ENCODE measurements at regions not wholly inside any gene's neighbourhood (a gene's known extent, or its start where the extent isn't known, plus 50 kb on each side); places are given as distances from the start of the nearest gene placed in this dataset.
A peak's percentile ranks its signal among the peaks of the same experiment; 100 is the strongest.

GRCh38 chr15:35596285-35596684, 50.3 kb upstream of the DPH6 start:
- DNase-seq: no peak

- DNase-seq: no peak
Measured at GRCh38 chr15:35602836-35603235, 56.9 kb upstream of the DPH6 start.

- peak; percentile 14 for DNase-seq
Measured at GRCh38 chr15:35603301-35603700, 57.3 kb upstream of the DPH6 start.

GRCh38 chr15:35603856-35604255, 57.9 kb upstream of the DPH6 start:
- no peak for DNase-seq

- no peak for DNase-seq
Measured at GRCh38 chr15:35605764-35606449, 59.9 kb upstream of the DPH6 start.

- DNase-seq: no peak
Measured at GRCh38 chr15:35606450-35606779, 60.5 kb upstream of the DPH6 start.

GRCh38 chr15:35616498-35617271, 70.7 kb upstream of the DPH6 start:
- no peak for DNase-seq

GRCh38 chr15:35618260-35619188, 72.6 kb upstream of the DPH6 start:
- peak; percentile 54 for DNase-seq

- no peak for DNase-seq
Measured at GRCh38 chr15:35622641-35623340, 76.8 kb upstream of the DPH6 start.

- DNase-seq: no peak
Measured at GRCh38 chr15:35624881-35625280, 78.9 kb upstream of the DPH6 start.

GRCh38 chr15:35626571-35627318, 80.8 kb upstream of the DPH6 start:
- no peak for DNase-seq

GRCh38 chr15:35627696-35628095, 81.7 kb upstream of the DPH6 start:
- DNase-seq: no peak

GRCh38 chr15:35629766-35630165, 83.8 kb upstream of the DPH6 start:
- no peak for DNase-seq

GRCh38 chr15:35630532-35630931, 84.6 kb upstream of the DPH6 start:
- peak; percentile 28 for DNase-seq

GRCh38 chr15:35630985-35631384, 85.0 kb upstream of the DPH6 start:
- no peak for DNase-seq

GRCh38 chr15:35633677-35634076, 87.7 kb upstream of the DPH6 start:
- no peak for DNase-seq

GRCh38 chr15:35646790-35647189, 100.8 kb upstream of the DPH6 start:
- DNase-seq: no peak

GRCh38 chr15:35647303-35647702, 101.3 kb upstream of the DPH6 start:
- DNase-seq: no peak

GRCh38 chr15:35648941-35649340, 103.0 kb upstream of the DPH6 start:
- DNase-seq: no peak

- no peak for DNase-seq
Measured at GRCh38 chr15:35649575-35649974, 103.6 kb upstream of the DPH6 start.

- no peak for DNase-seq
Measured at GRCh38 chr15:35654332-35654731, 108.4 kb upstream of the DPH6 start.

GRCh38 chr15:35657679-35658311, 111.8 kb upstream of the DPH6 start:
- DNase-seq: no peak
